ENCODE measurements at regions not wholly inside any gene's neighbourhood (a gene's known extent, or its start where the extent isn't known, plus 50 kb on each side); places are given as distances from the start of the nearest gene placed in this dataset.
"Not testable (repeated sequence)": the region's sequence is repeated elsewhere in the genome, so short reads cannot be mapped to it uniquely, and the experiment has no call there.

- Histone ChIP-seq H3K4me3 (ENCODE audit: low read length) (no peak overlapping the region), H3K27ac (ENCODE audit: low read depth, low read length) (no peak overlapping the region), H3F3A (ENCODE audit: control insufficient read depth, insufficient read depth) (no peaks in the 10 kb centered on the region), H3K36me3 (ENCODE audit: control insufficient read depth, low read length) (no peaks in the 10 kb centered on the region), H3K79me2 (ENCODE audit: control insufficient read depth, low read length) (no peaks in the 10 kb centered on the region), H3K4me2 (ENCODE audit: low read length) (no peak overlapping the region), H3K9me3 (ENCODE audit: control insufficient read depth, insufficient read depth, low read length) (no peaks in the 10 kb centered on the region), H3K27me3 (ENCODE audit: control insufficient read depth, low read length) (no peaks in the 10 kb centered on the region), H4K20me1 (ENCODE audit: control insufficient read depth, insufficient read depth, low read depth, low read length) (no peaks in the 10 kb centered on the region), H3K9me2 (replicated peaks; ENCODE audit: control insufficient read depth, low read length) (no peaks in the 10 kb centered on the region), H3K4me1 (ENCODE audit: control insufficient read depth, low read length) (no peaks in the 10 kb centered on the region)
- TF ChIP-seq CTCF (IDR thresholded peaks at IDR 0.05; ENCODE audit: low read depth, low read length, poor library complexity, severe bottlenecking): no peak
- TF ChIP-seq EZH2phosphoT487 (IDR thresholded peaks at IDR 0.05; ENCODE audit: borderline replicate concordance, low read length): no peak
Observed at GRCh38 chr11:42422090-42422489, 889.7 kb upstream of the API5 start.

GRCh38 chr11:42434911-42435310 lies 876.9 kb upstream of the API5 start:
- H3F3A ChIP-seq (ENCODE audit: control insufficient read depth, insufficient read depth); H3K4me1 ChIP-seq (ENCODE audit: control insufficient read depth, low read length); H3K27ac ChIP-seq (ENCODE audit: low read depth, low read length); H3K79me2 ChIP-seq (ENCODE audit: control insufficient read depth, low read length); H3K9me3 ChIP-seq (ENCODE audit: control insufficient read depth, insufficient read depth, low read length); H3K4me2 ChIP-seq (ENCODE audit: low read length); H4K20me1 ChIP-seq (ENCODE audit: control insufficient read depth, insufficient read depth, low read depth, low read length); H3K9me2 ChIP-seq (replicated peaks; ENCODE audit: control insufficient read depth, low read length); H3K27me3 ChIP-seq (ENCODE audit: control insufficient read depth, low read length); H3K36me3 ChIP-seq (ENCODE audit: control insufficient read depth, low read length); H3K4me3 ChIP-seq (ENCODE audit: low read length): not testable (repeated sequence)

GRCh38 chr11:42444406-42444805 lies 867.4 kb upstream of the API5 start:
- no peaks in the 10 kb centered on the region for H3F3A ChIP-seq (ENCODE audit: control insufficient read depth, insufficient read depth)
- H3K9me2 ChIP-seq (replicated peaks; ENCODE audit: control insufficient read depth, low read length): no peaks in the 10 kb centered on the region
- H3K27me3 ChIP-seq (ENCODE audit: control insufficient read depth, low read length): no peaks in the 10 kb centered on the region
- H4K20me1 ChIP-seq (ENCODE audit: control insufficient read depth, insufficient read depth, low read depth, low read length): no peaks in the 10 kb centered on the region
- no peak overlapping the region for H3K4me2 ChIP-seq (ENCODE audit: low read length)
- no peak overlapping the region for H3K4me3 ChIP-seq (ENCODE audit: low read length)
- TF ChIP-seq CTCF (IDR thresholded peaks at IDR 0.05; ENCODE audit: low read depth, low read length, poor library complexity, severe bottlenecking) (no peak), EZH2phosphoT487 (IDR thresholded peaks at IDR 0.05; ENCODE audit: borderline replicate concordance, low read length) (no peak)
- no peaks in the 10 kb centered on the region for H3K9me3 ChIP-seq (ENCODE audit: control insufficient read depth, insufficient read depth, low read length)
- H3K79me2 ChIP-seq (ENCODE audit: control insufficient read depth, low read length): no peaks in the 10 kb centered on the region
- H3K27ac ChIP-seq (ENCODE audit: low read depth, low read length): no peak overlapping the region
- H3K4me1 ChIP-seq (ENCODE audit: control insufficient read depth, low read length): no peaks in the 10 kb centered on the region
- no peaks in the 10 kb centered on the region for H3K36me3 ChIP-seq (ENCODE audit: control insufficient read depth, low read length)

- H3K36me3 ChIP-seq (ENCODE audit: control insufficient read depth, low read length): no peaks in the 10 kb centered on the region
Observed at GRCh38 chr11:42462558-42463310, 849.1 kb upstream of the API5 start.

More at GRCh38 chr11:42462558-42463310, 849.1 kb upstream of the API5 start:
- no peaks in the 10 kb centered on the region for H3K4me1 ChIP-seq (ENCODE audit: control insufficient read depth, low read length)
- H3K79me2 ChIP-seq (ENCODE audit: control insufficient read depth, low read length): no peaks in the 10 kb centered on the region
- H3K9me3 ChIP-seq (ENCODE audit: control insufficient read depth, insufficient read depth, low read length): no peaks in the 10 kb centered on the region
- H3K4me3 ChIP-seq (ENCODE audit: low read length): no peak overlapping the region
- no peaks in the 10 kb centered on the region for H3F3A ChIP-seq (ENCODE audit: control insufficient read depth, insufficient read depth)
- no peaks in the 10 kb centered on the region for H3K27me3 ChIP-seq (ENCODE audit: control insufficient read depth, low read length)
- no peak overlapping the region for H3K27ac ChIP-seq (ENCODE audit: low read depth, low read length)
- no peak overlapping the region for H3K4me2 ChIP-seq (ENCODE audit: low read length)
- TF ChIP-seq EZH2phosphoT487 (IDR thresholded peaks at IDR 0.05; ENCODE audit: borderline replicate concordance, low read length): no peak
- TF ChIP-seq CTCF (IDR thresholded peaks at IDR 0.05; ENCODE audit: low read depth, low read length, poor library complexity, severe bottlenecking): no peak
- H3K9me2 ChIP-seq (replicated peaks; ENCODE audit: control insufficient read depth, low read length): no peaks in the 10 kb centered on the region
- H4K20me1 ChIP-seq (ENCODE audit: control insufficient read depth, insufficient read depth, low read depth, low read length): no peaks in the 10 kb centered on the region

Data from DOHH2 (cell line).